Spleen (tissue), 11 donors: ENCODE measurements at regions not wholly inside any gene's neighbourhood (a gene's known extent, or its start where the extent isn't known, plus 50 kb on each side); places are given as distances from the start of the nearest gene placed in this dataset.

Source experiments
- DNase-seq: peaks from one replicate; pipeline ENCODE4 v3.0.0-alpha.2; 2020
- H3K27ac ChIP-seq, 8 donors: fragments of 200-600 bp; sonication (generic) in 7 of 8; 1 replicate in 4 of 8; 2 replicates in 4 of 8; pipeline versions ENCODE4 v1.5.0 to v1.8.0; 2016 to 2021; ENCODE audit warnings: inconsistent platforms in 4 of 8, mild to moderate bottlenecking in 4 of 8, moderate library complexity in 1 of 8
- H3K27me3 ChIP-seq, 7 donors: fragments of 200-600 bp; sonication (generic) in 6 of 7; replicated peaks in 1 of 7; 1 replicate in 4 of 7; 2 replicates in 3 of 7; pipeline versions ENCODE4 v1.5.0 to v1.8.0; 2016 to 2021; ENCODE audit warnings: inconsistent platforms in 3 of 7, mild to moderate bottlenecking in 1 of 7
- H3K36me3 ChIP-seq, 6 donors: fragments of 200-600 bp; sonication (generic) in 5 of 6; 1 replicate in 4 of 6; 2 replicates in 2 of 6; pipeline versions ENCODE4 v1.5.0 to v1.8.0; 2016 to 2021; ENCODE audit warnings: inconsistent platforms in 2 of 6
- H3K4me1 ChIP-seq, 6 donors: fragments of 200-600 bp; sonication (generic) in 5 of 6; 1 replicate in 3 of 6; 2 replicates in 3 of 6; pipeline versions ENCODE4 v1.5.0 to v1.8.0; 2016 to 2021; ENCODE audit warnings: inconsistent platforms in 3 of 6
- H3K4me3 ChIP-seq, 8 donors: fragments of 200-600 bp; sonication (generic) in 7 of 8; 1 replicate in 4 of 8; 2 replicates in 4 of 8; pipeline versions ENCODE4 v1.5.0 to v1.8.0; 2016 to 2021; ENCODE audit warnings: inconsistent platforms in 4 of 8, mild to moderate bottlenecking in 4 of 8, moderate library complexity in 2 of 8
- H3K9me3 ChIP-seq, 8 donors: fragments of 200-600 bp; sonication (generic) in 7 of 8; 1 replicate in 4 of 8; 2 replicates in 4 of 8; pipeline versions ENCODE4 v1.5.0 to v1.8.0; 2016 to 2021; ENCODE audit warnings: inconsistent platforms in 4 of 8
- CTCF ChIP-seq, 11 experiments: fragments of 200-600 bp in 7 of 11; fragments of 450-650 bp in 4 of 11; sonication (generic) in 4 of 11; IDR thresholded peaks in 8 of 11; conservative IDR thresholded peaks in 3 of 11; 1 replicate in 7 of 11; 2 replicates in 4 of 11; pipeline versions ENCODE4 v1.4.0 to v1.8.0; 2016 to 2021; ENCODE audit warnings: antibody characterized with exemption in 11 of 11, inconsistent platforms in 4 of 11, mild to moderate bottlenecking in 1 of 11
- POLR2A ChIP-seq, 3 donors: fragments of 450-650 bp; IDR thresholded peaks; one replicate each; pipeline ENCODE4 v1.5.1; 2017; ENCODE audit warnings: antibody characterized with exemption in 3 of 3, mild to moderate bottlenecking in 1 of 3
- POLR2AphosphoS5 ChIP-seq, 3 donors: sonication (generic); formaldehyde crosslinking; IDR thresholded peaks; one replicate each; pipeline ENCODE4 v1.5.1; 2017; ENCODE audit warnings: antibody characterized with exemption in 3 of 3
- WGBS, 5 donors: extraction: QIAGEN DNeasy Blood & Tissue Kit in 3 of 5; methylation state at CpG; one replicate each; pipeline versions ENCODE4 v1.1.5 to v1.1.7; 2013 to 2018; 5-methylcytosine and 5-hydroxymethylcytosine counted together
- intact Hi-C: fragments of 100-400 bp; cut with DNase I; formaldehyde crosslinking; loops from one replicate; pipeline ENCODE4 v1.15.0; 2023; ENCODE audit warnings: low total_unique reads
- donor health status: healthy with polysubstance abuse.
- donor health status: DM: no; HTN: no; CAD: no; lungs with moderate emphysema.
- donor health status: DM: no; HTN: no; CAD: no.
- donor health status: Bipolar disorder and iron deficiency.
- donor health status: healthy.
- donor health status: DM: no; HTN: no; CAD: no.
- donor health status: DM: yes; HTN: yes; CAD: no.

DNA sequence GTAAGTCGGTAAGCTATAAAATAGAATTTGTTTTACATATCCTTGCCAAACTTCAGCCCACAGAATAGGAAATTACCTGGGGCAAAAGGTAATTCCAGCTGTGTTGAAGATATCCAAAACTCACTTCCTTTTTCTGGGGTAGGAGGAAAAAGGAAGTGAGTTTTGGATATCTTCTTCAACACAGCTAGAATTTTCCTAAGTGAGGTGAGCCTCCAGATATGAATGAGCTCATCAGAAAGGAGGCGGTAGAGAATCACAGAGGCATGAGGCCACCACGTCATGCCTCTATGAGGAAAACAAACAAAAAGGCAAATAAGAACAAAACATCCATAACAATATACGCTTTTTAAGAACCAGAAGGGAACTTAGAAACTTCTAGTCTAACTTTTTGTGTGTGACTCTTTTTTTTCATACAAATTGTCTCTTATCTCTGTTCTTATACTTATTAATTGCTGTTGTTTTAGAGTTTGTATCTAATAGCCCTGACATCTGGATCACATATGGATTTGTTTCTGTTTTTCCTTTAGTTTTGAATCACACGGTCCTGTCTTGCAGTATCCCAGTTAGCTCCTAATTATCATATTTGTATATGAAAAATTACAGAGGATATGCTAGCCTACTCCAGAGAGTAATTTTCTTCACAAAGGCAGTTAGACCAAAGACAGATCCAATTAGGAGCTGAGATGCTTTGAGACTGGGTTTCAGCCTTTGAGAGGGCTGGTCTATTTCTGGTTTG, 104.5 kb downstream of the RBM43 start:
- DNase-seq: no peak
- Histone ChIP-seq H3K27ac (no peak overlapping the region), H3K9me3 (no peaks in the 10 kb centered on the region), H3K4me1 (no peaks in the 10 kb centered on the region), H3K36me3 (no peaks in the 10 kb centered on the region), H3K27me3 (no peaks in the 10 kb centered on the region), H3K4me3 (no peak overlapping the region)
- no peak for TF ChIP-seq POLR2A (IDR thresholded peaks at IDR 0.05)
- no peak for TF ChIP-seq POLR2AphosphoS5 (IDR thresholded peaks at IDR 0.05)
- TF ChIP-seq CTCF (IDR thresholded peaks at IDR 0.05 in 8 of 11, conservative IDR thresholded peaks at IDR 0.05 in 3 of 11): no peak
- intact Hi-C loops: no loop called here
- WGBS, 5 donors: 76 to 87% (median 82%) methylated on average over 5 of the region's 5 CpGs

- Histone ChIP-seq H3K4me3 (no peak overlapping the region), H3K9me3 (no peaks in the 10 kb centered on the region), H3K4me1 (no peaks in the 10 kb centered on the region), H3K36me3 (no peaks in the 10 kb centered on the region), H3K27ac (no peak overlapping the region), H3K27me3 (no peaks in the 10 kb centered on the region)
- TF ChIP-seq CTCF (IDR thresholded peaks at IDR 0.05 in 8 of 11, conservative IDR thresholded peaks at IDR 0.05 in 3 of 11) (no peak), POLR2AphosphoS5 (IDR thresholded peaks at IDR 0.05) (no peak), POLR2A (IDR thresholded peaks at IDR 0.05) (no peak)
- intact Hi-C loops: no loop called here
- DNase-seq: no peak
- 57 to 88% (median 78%) methylated on average over 2 of the region's 2 CpGs for WGBS, 5 donors
These were observed 105.2 kb downstream of the RBM43 start for GRCh38 chr2:151156431-151156830.

DNA sequence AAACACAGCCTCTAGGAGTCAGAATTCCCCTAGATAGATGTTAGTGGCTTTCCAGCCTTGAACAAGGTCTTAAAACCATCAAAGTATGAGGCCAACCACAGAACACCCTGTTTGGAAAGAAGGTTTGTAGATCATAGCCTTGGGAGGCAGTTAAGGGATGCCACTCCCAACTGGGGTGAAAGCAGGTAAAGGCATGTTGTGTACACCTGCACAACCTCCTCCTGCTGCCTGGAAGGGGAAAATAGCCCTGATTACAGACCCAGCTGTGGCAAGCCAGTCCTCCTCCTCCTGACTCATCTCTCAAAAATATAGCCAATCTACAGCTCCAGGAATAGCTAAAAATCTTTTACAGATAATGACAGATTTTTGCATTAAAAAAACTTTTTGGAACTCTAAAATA, 108.1 kb downstream of the RBM43 start:
- no peak for DNase-seq
- H3K4me3 ChIP-seq: no peak overlapping the region
- no peaks in the 10 kb centered on the region for H3K9me3 ChIP-seq
- intact Hi-C loops: no loop called here
- no peaks in the 10 kb centered on the region for H3K36me3 ChIP-seq
- no peak overlapping the region for H3K27ac ChIP-seq
- H3K27me3 ChIP-seq: no peaks in the 10 kb centered on the region
- TF ChIP-seq CTCF (IDR thresholded peaks at IDR 0.05 in 8 of 11, conservative IDR thresholded peaks at IDR 0.05 in 3 of 11) (no peak), POLR2A (IDR thresholded peaks at IDR 0.05) (no peak), POLR2AphosphoS5 (IDR thresholded peaks at IDR 0.05) (no peak)
- no peaks in the 10 kb centered on the region for H3K4me1 ChIP-seq

GRCh38 chr2:151150331-151151320, 111.0 kb downstream of the RBM43 start:
- H3K4me3 ChIP-seq: no peak overlapping the region
- intact Hi-C loops: no loop called here
- H3K9me3 ChIP-seq: no peaks in the 10 kb centered on the region
- H3K4me1 ChIP-seq: no peaks in the 10 kb centered on the region
- TF ChIP-seq CTCF (IDR thresholded peaks at IDR 0.05 in 8 of 11, conservative IDR thresholded peaks at IDR 0.05 in 3 of 11) (no peak), POLR2A (IDR thresholded peaks at IDR 0.05) (no peak), POLR2AphosphoS5 (IDR thresholded peaks at IDR 0.05) (no peak)
- no peak for DNase-seq
- no peaks in the 10 kb centered on the region for H3K27me3 ChIP-seq
- H3K27ac ChIP-seq: no peak overlapping the region
- 4 to 20% (median 7%) methylated on average over 3 of the region's 3 CpGs for WGBS, 5 donors
- H3K36me3 ChIP-seq: no peaks in the 10 kb centered on the region
